ENCODE measurements at regions not wholly inside any gene's neighbourhood (a gene's known extent, or its start where the extent isn't known, plus 50 kb on each side); places are given as distances from the start of the nearest gene placed in this dataset.

- POLR2A ChIA-PET, result interaction anchor here (0.6 to 1.2 kb wide), 2 partner anchors 40 to 278 kb away, joined by 3 to 8 read pairs; partner anchors contain the start of gene STT3B
- CTCF ChIA-PET, result no interaction called here
Measured at GRCh38 chr3:31254483-31254882, 278.2 kb upstream of the STT3B start.

GRCh38 chr3:31255007-31255581 lies 277.6 kb upstream of the STT3B start:
- ChIA-PET CTCF (no interaction called here), POLR2A (no interaction called here)

- CTCF ChIA-PET, result no interaction called here
- POLR2A ChIA-PET, result no interaction called here
Measured at GRCh38 chr3:31262201-31262600, 270.5 kb upstream of the STT3B start.

- POLR2A ChIA-PET, result no interaction called here
- CTCF ChIA-PET, result no interaction called here
Measured at GRCh38 chr3:31263897-31264296, 268.8 kb upstream of the STT3B start.

GRCh38 chr3:31265646-31266428 lies 266.9 kb upstream of the STT3B start:
- POLR2A ChIA-PET, result no interaction called here
- CTCF ChIA-PET, result no interaction called here

GRCh38 chr3:31268868-31269267 lies 263.9 kb upstream of the STT3B start:
- POLR2A ChIA-PET, result no interaction called here
- CTCF ChIA-PET, result no interaction called here

- POLR2A ChIA-PET, result no interaction called here
- CTCF ChIA-PET, result no interaction called here
Measured at GRCh38 chr3:31270010-31270409, 262.7 kb upstream of the STT3B start.

GRCh38 chr3:31274326-31275024 lies 258.2 kb upstream of the STT3B start:
- POLR2A ChIA-PET, result no interaction called here

GRCh38 chr3:31275038-31275572 lies 257.6 kb upstream of the STT3B start:
- POLR2A ChIA-PET, result no interaction called here
- CTCF ChIA-PET, result no interaction called here

More at GRCh38 chr3:31274326-31275024, 258.2 kb upstream of the STT3B start:
- CTCF ChIA-PET, result no interaction called here

GRCh38 chr3:31275583-31275982 lies 257.1 kb upstream of the STT3B start:
- ChIA-PET CTCF (no interaction called here), POLR2A (no interaction called here)

- CTCF ChIA-PET, result no interaction called here
Measured at GRCh38 chr3:31277582-31277981, 255.1 kb upstream of the STT3B start.

GRCh38 chr3:31278532-31278931 lies 254.2 kb upstream of the STT3B start:
- ChIA-PET CTCF (no interaction called here), POLR2A (no interaction called here)

More at GRCh38 chr3:31277582-31277981, 255.1 kb upstream of the STT3B start:
- POLR2A ChIA-PET, result no interaction called here

GRCh38 chr3:31284776-31285175 lies 247.9 kb upstream of the STT3B start:
- POLR2A ChIA-PET, result no interaction called here
- CTCF ChIA-PET, result no interaction called here

- POLR2A ChIA-PET, result no interaction called here
Measured at GRCh38 chr3:31285833-31286486, 246.8 kb upstream of the STT3B start.

GRCh38 chr3:31288224-31288623 lies 244.5 kb upstream of the STT3B start:
- POLR2A ChIA-PET, result no interaction called here

More at GRCh38 chr3:31285833-31286486, 246.8 kb upstream of the STT3B start:
- CTCF ChIA-PET, result interaction anchor here (0.7 kb wide), 1 partner anchor 309 kb away, joined by 6 read pairs; no protein-coding TSS in a partner anchor

GRCh38 chr3:31288641-31289100 lies 244.1 kb upstream of the STT3B start:
- ChIA-PET CTCF (no interaction called here), POLR2A (no interaction called here)

More at GRCh38 chr3:31288224-31288623, 244.5 kb upstream of the STT3B start:
- CTCF ChIA-PET, result no interaction called here

GRCh38 chr3:31289584-31289983 lies 243.1 kb upstream of the STT3B start:
- CTCF ChIA-PET, result no interaction called here
- POLR2A ChIA-PET, result no interaction called here

GRCh38 chr3:31290046-31290445 lies 242.7 kb upstream of the STT3B start:
- POLR2A ChIA-PET, result no interaction called here
- CTCF ChIA-PET, result no interaction called here

GRCh38 chr3:31291818-31292217 lies 240.9 kb upstream of the STT3B start:
- CTCF ChIA-PET, result no interaction called here
- POLR2A ChIA-PET, result interaction anchor here (0.6 kb wide), 1 partner anchor 1098 kb away, joined by 4 read pairs; no protein-coding TSS in a partner anchor
